Stimulated activated CD4-positive, alpha-beta T cell treated with anti-CD3 and anti-CD28 coated beads, Interleukin-12 subunit alpha, Interleukin-12 subunit beta, amount 100 ng/mL, for 4 hours (primary cell): ENCODE measurements at regions not wholly inside any gene's neighbourhood (a gene's known extent, or its start where the extent isn't known, plus 50 kb on each side); places are given as distances from the start of the nearest gene placed in this dataset.
"Not testable (repeated sequence)": the region's sequence is repeated elsewhere in the genome, so short reads cannot be mapped to it uniquely, and the experiment has no call there.

Source experiments
- DNase-seq: peaks from one replicate; pipeline ENCODE4 v3.0.0-alpha.2; 2020

- DNase-seq = no peak
Observed at GRCh38 chr5:91283326-91283725, 99.8 kb downstream of the ARRDC3 start.

GRCh38 chr5:91282210-91282609, 100.9 kb downstream of the ARRDC3 start:
- DNase-seq = no peak

DNA sequence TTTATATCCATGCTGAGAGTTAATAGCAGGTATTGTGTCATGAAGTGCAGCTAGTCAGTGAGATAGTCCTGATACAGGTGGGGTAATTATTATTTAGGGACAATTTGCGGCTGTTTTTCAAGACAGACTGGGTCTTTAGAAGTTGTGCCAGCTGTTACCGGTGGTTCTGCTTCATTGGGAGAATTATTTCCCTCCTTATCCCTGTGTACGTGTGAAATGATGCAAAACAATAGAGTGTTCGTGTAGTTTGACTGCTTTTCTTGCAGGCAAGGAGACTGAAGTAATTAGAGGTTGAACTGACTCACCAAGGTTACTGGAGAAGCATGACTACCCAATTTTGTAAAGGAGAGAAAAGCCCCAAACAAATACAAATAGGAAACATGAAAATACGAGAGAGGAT, 101.7 kb downstream of the ARRDC3 start:
- no peak for DNase-seq

DNA sequence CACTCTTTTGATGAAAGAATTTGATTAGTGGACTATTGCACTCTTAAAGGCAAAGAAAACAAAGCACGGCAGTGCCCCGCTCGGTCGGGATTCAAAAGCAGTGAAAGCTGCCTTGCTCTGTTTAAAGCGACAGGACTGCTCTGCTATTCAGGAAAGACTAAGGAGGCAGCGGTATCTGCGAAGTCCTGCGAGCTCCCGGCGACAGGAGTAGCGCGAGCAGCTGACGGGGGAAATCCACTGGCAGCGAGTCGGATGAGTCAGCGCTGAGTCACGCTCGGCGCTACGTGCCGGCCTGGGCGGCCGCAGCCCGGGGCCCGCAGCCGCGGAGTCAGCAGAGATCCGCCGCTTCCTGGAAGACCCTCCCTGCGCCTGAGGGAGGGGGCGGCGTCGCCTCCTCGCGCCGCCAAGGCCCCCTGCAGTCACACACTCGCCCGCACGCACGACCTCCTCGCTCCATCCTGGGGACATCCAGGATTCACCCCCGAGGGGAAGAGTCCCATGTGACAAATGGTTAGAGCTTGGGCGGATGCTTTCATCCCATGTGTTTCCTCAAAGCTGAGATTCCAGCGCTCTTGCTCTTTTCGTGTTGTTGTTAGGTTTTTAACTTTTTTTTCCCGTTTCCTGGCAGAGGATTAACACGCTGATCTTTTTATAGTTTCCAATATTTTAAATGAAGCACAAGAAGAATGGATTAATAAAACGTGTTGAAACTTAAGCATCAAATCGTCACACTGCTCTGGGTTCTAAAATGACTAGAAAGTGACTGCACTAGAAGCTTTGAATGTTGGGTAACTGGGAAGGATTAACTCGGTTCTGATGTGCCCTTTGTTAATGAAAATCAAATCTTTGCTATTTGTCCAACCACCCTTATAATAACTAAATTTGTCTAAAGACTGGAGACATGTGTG, 102.5 kb downstream of the ARRDC3 start:
- peak; percentile 93 for DNase-seq

GRCh38 chr5:91277840-91278239, 105.3 kb downstream of the ARRDC3 start:
- no peak for DNase-seq

DNA sequence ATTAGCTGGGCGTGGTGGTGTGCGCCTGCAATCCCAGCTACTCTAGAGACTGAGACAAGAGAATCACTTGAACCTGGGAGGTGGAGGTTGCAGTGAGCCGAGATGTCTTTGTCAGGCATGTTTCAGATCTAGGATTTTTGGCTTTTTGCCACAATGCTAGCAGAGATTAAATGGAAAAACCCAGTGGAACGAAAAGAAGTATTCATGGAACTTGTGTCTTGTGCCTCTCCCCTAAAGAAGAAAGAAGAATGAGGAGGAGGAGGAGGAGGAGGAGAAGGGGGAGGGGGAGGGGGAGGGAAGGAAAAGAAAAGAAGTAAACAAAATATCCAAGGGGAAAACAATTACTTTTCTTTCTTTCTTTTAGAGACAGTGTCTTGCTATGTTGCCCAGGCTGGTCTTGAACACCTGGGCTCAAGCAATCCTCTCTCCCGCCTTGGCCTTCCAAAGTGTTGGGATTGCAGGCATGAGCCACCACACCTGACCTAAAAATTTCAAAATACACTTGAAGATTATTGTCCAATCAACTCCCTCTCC, 106.0 kb downstream of the ARRDC3 start:
- no peak for DNase-seq

- no peak for DNase-seq
Observed at GRCh38 chr5:91272858-91273257, 110.3 kb downstream of the ARRDC3 start.

- no peak for DNase-seq
Observed at GRCh38 chr5:91271999-91272398, 111.1 kb downstream of the ARRDC3 start.

DNA sequence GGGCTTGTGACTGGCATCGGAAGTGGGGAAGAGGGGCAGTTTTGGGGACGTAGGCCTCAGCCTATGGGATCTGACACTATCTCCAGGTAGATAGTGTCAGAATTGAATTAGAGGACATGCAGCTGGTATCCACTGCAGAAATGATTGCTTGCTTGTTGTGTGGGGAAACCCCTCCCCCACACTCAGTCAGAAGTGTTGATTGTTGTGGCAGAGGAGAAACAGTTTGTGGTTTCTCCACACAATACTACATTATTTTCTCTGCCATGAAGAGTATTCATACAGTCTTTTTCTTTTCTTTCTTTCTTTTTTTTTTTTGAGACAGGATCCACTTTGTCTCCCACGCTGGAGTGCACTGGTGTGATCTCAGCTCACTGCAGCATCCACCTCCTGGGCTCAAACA, 113.9 kb downstream of the ARRDC3 start:
- no peak for DNase-seq

- no peak for DNase-seq
Observed at GRCh38 chr5:91266184-91266705, 116.9 kb downstream of the ARRDC3 start.

GRCh38 chr5:91264311-91265051, 118.6 kb downstream of the ARRDC3 start:
- no peak for DNase-seq

DNA sequence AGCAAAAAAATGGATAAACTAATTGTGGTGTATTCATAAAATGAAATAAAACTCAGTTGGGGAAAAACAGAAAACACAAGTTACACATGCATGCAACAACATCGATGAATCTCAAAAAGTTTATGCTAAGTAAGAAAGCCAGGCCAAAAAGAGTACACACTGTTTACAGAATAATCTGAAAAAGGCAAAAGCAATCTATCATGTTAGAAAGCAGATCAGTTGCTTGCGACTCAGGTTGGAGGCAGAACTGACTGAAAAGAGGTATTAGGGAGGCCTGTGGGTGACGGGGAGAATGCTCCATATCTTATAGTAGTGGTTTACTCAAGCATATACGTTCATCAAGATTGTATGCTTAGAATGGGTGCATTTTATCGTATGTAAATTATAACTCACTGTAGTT, 119.2 kb downstream of the ARRDC3 start:
- DNase-seq = no peak

DNA sequence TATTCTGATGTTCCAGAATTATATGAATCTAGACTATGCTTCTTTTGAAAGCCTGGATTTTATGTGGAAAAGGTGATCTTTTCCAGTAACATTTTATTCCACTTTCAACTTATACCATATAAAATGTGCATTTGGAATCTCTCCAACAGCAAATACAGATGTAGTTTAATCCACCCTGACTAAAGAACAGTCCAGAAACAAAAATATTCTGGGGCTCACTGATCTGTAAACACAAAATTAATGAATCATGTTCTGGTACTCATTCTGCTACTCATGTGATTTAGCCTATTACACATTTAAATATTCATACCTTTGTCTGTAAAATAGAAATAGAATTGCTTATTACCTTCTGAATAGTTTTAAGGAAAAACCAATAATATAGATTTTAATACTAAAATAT, 125.8 kb downstream of the ARRDC3 start:
- DNase-seq = no peak

- no peak for DNase-seq
Observed at GRCh38 chr5:91256142-91256524, 127.0 kb downstream of the ARRDC3 start.

DNA sequence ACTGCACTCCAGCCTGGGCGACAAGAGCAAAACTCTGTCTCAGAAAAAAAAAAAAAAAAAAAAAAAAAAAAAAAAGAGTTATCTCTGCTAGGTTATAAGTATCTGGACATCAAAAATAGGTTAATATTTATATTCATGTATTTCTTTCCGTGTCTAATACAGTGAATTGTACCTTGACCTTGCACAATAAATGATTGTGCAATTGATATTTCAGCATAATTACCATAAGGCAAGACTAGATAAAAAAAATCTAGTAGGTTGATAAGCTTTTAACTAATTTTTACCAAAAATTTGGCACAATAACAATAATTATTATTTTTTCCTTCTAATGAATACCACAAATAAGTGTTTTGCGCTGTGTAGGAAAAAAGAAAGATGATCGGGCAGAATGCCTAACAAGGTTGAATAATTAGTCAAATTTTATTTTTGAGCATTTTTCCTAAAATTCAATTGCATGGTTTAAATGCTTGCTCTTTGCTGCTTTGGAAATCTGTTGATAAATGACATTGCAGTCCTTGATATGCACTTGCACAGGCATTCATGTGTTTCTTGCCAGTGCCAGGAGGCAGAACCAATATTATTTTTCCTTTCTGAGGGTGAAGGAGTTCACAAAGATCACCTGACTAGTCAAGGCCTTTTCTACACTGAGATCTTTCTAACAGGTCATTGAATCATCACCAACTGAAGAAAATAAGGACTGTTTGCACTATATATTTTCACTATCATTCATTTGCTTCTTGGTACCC, 127.5 kb downstream of the ARRDC3 start:
- DNase-seq = no peak

GRCh38 chr5:91252916-91253315, 130.2 kb downstream of the ARRDC3 start:
- DNase-seq = no peak

DNA sequence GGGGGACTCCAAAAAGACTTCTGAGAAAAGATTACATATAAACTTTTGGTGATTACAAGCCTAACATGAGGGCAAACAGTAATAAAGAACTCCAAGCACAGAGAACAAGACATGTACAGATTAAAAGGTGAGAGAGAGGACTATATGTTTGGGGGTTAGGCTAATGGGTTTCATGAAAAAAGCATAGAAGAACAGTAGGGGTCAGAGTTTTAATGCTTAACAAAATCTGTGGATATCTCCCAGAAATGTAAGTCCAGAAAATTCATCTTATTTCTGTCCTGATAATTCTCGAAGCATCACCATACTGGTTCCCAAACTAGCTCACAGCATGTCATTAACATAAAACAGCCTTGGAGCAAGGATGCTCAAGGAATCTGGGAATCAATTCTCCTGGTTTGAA, 137.2 kb downstream of the ARRDC3 start:
- no peak for DNase-seq

DNA sequence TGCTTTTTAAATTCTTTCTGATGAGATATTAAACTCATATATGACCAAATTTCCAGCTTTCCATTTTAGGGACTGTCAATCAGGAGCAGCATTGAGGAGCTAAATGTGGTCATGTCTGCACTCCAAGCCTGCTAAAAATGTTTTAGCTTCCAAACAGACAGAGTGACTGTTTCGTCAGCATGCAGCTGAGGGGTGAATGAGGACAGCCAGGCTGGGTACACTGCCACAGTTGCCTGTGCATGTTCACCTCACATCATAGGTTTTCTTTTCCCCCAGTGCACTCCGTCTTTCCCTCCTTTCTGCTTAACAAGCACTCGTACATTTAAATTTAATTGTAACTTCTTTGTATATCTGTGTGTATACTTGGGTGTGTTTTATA, 138.1 kb downstream of the ARRDC3 start:
- no peak for DNase-seq

GRCh38 chr5:91244380-91245073, 138.6 kb downstream of the ARRDC3 start:
- DNase-seq = no peak

- DNase-seq = no peak
Observed at GRCh38 chr5:91243852-91244251, 139.3 kb downstream of the ARRDC3 start.

DNA sequence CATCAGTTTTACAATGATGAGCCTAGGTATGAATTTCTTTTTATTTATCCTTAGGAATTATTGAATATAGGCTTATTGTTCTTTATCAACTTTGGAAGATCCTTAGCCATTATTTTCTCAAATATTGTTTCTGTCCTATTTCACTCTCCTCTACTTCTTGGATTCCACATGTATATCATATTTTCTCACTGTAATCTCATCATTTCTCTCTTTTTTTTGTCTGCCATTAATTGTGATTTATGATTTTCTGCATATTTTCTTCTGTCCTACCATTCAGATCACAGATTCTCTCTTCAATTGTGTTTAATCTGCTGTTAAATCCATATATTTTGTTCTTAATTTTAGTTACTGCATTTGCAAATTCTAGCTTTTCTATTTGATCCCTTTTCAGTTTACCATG, 139.8 kb downstream of the ARRDC3 start:
- no peak for DNase-seq

DNA sequence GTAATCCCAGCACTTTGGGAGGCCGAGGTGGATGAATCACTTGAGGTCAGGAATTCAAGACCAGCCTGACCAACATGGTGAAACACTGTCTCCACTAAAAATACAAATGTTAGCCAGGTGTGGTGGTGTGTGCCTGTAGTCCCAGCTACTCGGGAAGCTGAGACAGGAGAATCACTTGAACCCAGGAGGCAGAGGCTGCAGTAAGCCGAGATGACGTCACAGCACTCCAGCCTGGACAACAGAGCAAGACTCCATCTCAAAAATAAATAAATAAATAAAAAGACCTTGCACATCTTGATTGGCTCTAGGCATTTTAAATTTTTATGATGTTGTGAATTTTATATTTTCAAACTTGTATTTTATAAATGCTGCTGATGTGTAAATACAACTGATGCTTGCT, 141.7 kb downstream of the ARRDC3 start:
- DNase-seq = not testable (repeated sequence)
